Heart left ventricle (tissue), 16 donors: ENCODE measurements at regions not wholly inside any gene's neighbourhood (a gene's known extent, or its start where the extent isn't known, plus 50 kb on each side); places are given as distances from the start of the nearest gene placed in this dataset.
"Not testable (repeated sequence)": the region's sequence is repeated elsewhere in the genome, so short reads cannot be mapped to it uniquely, and the experiment has no call there.

ENCODE experiments used
- ATAC-seq, 4 donors: fragments of 200-7000 bp; cut with Tn5 transposase; one replicate each; pipeline ENCODE4 v1.9.1; 2020 to 2022; ENCODE audit warnings: moderate library complexity in 4 of 4, mild to moderate bottlenecking in 3 of 4, moderate number of reproducible peaks in 1 of 4
- DNase-seq, 5 donors: peaks; one replicate each; pipeline ENCODE4 v3.0.0-alpha.2; 2020
- H3K27ac ChIP-seq, 12 donors: fragments of 200-600 bp; sonication (generic) in 4 of 12; one replicate each; pipeline versions ENCODE4 v1.5.0 to v1.8.0; 2016 to 2022; ENCODE audit warnings: mild to moderate bottlenecking in 2 of 12
- H3K27me3 ChIP-seq, 9 donors: fragments of 200-600 bp; sonication (generic) in 2 of 9; one replicate each; pipeline versions ENCODE4 v1.5.1 to v1.8.0; 2016 to 2022; ENCODE audit warnings: mild to moderate bottlenecking in 3 of 9
- H3K36me3 ChIP-seq, 9 donors: fragments of 200-600 bp; sonication (generic) in 2 of 9; one replicate each; pipeline versions ENCODE4 v1.5.0 to v1.8.0; 2018 to 2022; ENCODE audit warnings: mild to moderate bottlenecking in 2 of 9
- H3K4me1 ChIP-seq, 12 donors: fragments of 200-600 bp; sonication (generic) in 4 of 12; one replicate each; pipeline versions ENCODE4 v1.5.0 to v1.8.0; 2016 to 2022; ENCODE audit warnings: mild to moderate bottlenecking in 3 of 12
- H3K4me3 ChIP-seq, 12 donors: fragments of 200-600 bp; sonication (generic) in 4 of 12; one replicate each; pipeline versions ENCODE4 v1.5.0 to v1.8.0; 2017 to 2022; ENCODE audit warnings: mild to moderate bottlenecking in 9 of 12, moderate library complexity in 4 of 12
- H3K9me3 ChIP-seq, 12 donors: fragments of 200-600 bp; sonication (generic) in 4 of 12; one replicate each; pipeline versions ENCODE4 v1.5.0 to v1.8.0; 2016 to 2022; ENCODE audit warnings: mild to moderate bottlenecking in 1 of 12
- CTCF ChIP-seq, 12 donors: fragments of 200-600 bp; sonication (generic) in 4 of 12; IDR thresholded peaks; one replicate each; pipeline versions ENCODE4 v1.5.0 to v1.8.0; 2018 to 2022; ENCODE audit warnings: antibody characterized with exemption in 12 of 12, mild to moderate bottlenecking in 5 of 12
- POLR2A ChIP-seq, 2 donors: fragments of 450-650 bp; IDR thresholded peaks; one replicate each; pipeline ENCODE4 v1.6.1; 2017; ENCODE audit warnings: antibody characterized with exemption in 2 of 2, mild to moderate bottlenecking in 2 of 2, moderate library complexity in 2 of 2
- WGBS, 4 donors: extraction: QIAGEN DNeasy Blood & Tissue Kit in 2 of 4; methylation state at CpG; one replicate each; pipeline versions ENCODE4 v1.1.5 to v1.1.7; 2013 to 2018; 5-methylcytosine and 5-hydroxymethylcytosine counted together
- intact Hi-C, 10 donors: fragments of 100-400 bp; cut with DNase I; formaldehyde crosslinking; loops; one replicate each; pipeline versions ENCODE4 v1.11.1 to v1.14.2; 2022
- donor health status: ischemic (EF 13 %, LVEDD 7.1; RV severe dilation, severe dysfunction).
- donor health status: healthy with polysubstance abuse.
- donor health status: DM: no; HTN: yes; CAD: no.
- donor health status: DM: no; HTN: no; CAD: no.
- donor health status: ischemic (EF 25% LVEDD 6.9; RV normal size, moderate dysfunction).
- donor health status: ischemic (EF 25% LVEDD 5.7; RV mildly dilated, moderate dysfunction).
- donor health status: healthy.
- donor health status: DM: yes; HTN: yes; CAD: no.
- donor health status: ischemic (EF 35%, LVEDD 5.7; RV mildly dilated, moderate dysfunction).
- donor health status: nonischemic (EF 11% LVEDD 7.7; RV severe dilation, severe dysfunction).
- donor health status: DM: yes; HTN: yes; CAD: no.
- donor health status: PGD.
- donor health status: ischemic (EF 29% LVEDD 5.4; RV normal size, mild dysfunction).
- donor health status: nonischemic (EF 23%, LVEDD 6.1; RV moderate dilation, normal function).

GRCh38 chr5:126682856-126683255, 82.1 kb downstream of the PHAX start:
- no peaks in the 10 kb centered on the region for H3K36me3 ChIP-seq
- H3K27ac ChIP-seq: no peak overlapping the region
- TF ChIP-seq POLR2A (IDR thresholded peaks at IDR 0.05) (no peak), CTCF (IDR thresholded peaks at IDR 0.05) (no peak)
- DNase-seq: no peak
- ATAC-seq: no peak
- peaks cover 0 to 12% (median 0%) of the 10 kb centered on the region in 9 donors for H3K27me3 ChIP-seq
- no peaks in the 10 kb centered on the region for H3K4me1 ChIP-seq
- 91 to 100% (median 96%) methylated on average over 1 of the region's 1 CpG for WGBS, 4 donors
- no peaks in the 10 kb centered on the region for H3K9me3 ChIP-seq
- intact Hi-C loops: loop anchor here in 1 of 10 donors (5.0 kb wide), 1 partner anchor 94 kb away; the partner anchor contains the start of gene LMNB1
- no peak overlapping the region for H3K4me3 ChIP-seq

GRCh38 chr5:126683912-126684311, 83.2 kb downstream of the PHAX start:
- Histone ChIP-seq H3K27me3 (peaks cover 0 to 12% (median 0%) of the 10 kb centered on the region in 9 donors), H3K27ac (no peak overlapping the region), H3K9me3 (no peaks in the 10 kb centered on the region), H3K4me3 (no peak overlapping the region), H3K36me3 (no peaks in the 10 kb centered on the region), H3K4me1 (no peaks in the 10 kb centered on the region)
- TF ChIP-seq POLR2A (IDR thresholded peaks at IDR 0.05): no peak
- no peak for TF ChIP-seq CTCF (IDR thresholded peaks at IDR 0.05)
- intact Hi-C loops: loop anchor here in 1 of 10 donors (5.0 kb wide), 1 partner anchor 93 kb away; the partner anchor contains the start of gene LMNB1
- WGBS, 4 donors: 85 to 93% (median 88%) methylated on average over 2 of the region's 2 CpGs
- DNase-seq (no peak), ATAC-seq (no peak)

- 64 to 79% (median 69%) methylated on average over 13 of the region's 13 CpGs for WGBS, 4 donors
- not testable (repeated sequence) for ATAC-seq, H3K27ac ChIP-seq, H3K4me3 ChIP-seq, H3K9me3 ChIP-seq, DNase-seq, H3K4me1 ChIP-seq, H3K36me3 ChIP-seq
- intact Hi-C loops: loop anchor here in 1 of 10 donors (5.0 kb wide), 1 partner anchor 92 kb away; the partner anchor contains the start of gene LMNB1
- peaks cover 0 to 12% (median 0%) of the 10 kb centered on the region in 9 donors for H3K27me3 ChIP-seq
Measured at GRCh38 chr5:126684656-126685442, 84.1 kb downstream of the PHAX start.

- H3K4me1 ChIP-seq: no peaks in the 10 kb centered on the region
- H3K36me3 ChIP-seq: no peaks in the 10 kb centered on the region
- 55 to 100% (median 74%) methylated on average over 1 of the region's 1 CpG for WGBS, 4 donors
- intact Hi-C loops: no loop called here
- TF ChIP-seq POLR2A (IDR thresholded peaks at IDR 0.05) (no peak), CTCF (IDR thresholded peaks at IDR 0.05) (no peak)
- no peaks in the 10 kb centered on the region for H3K9me3 ChIP-seq
- H3K27me3 ChIP-seq: peaks cover 0 to 12% (median 0%) of the 10 kb centered on the region in 9 donors
- H3K4me3 ChIP-seq: no peak overlapping the region
- ATAC-seq (no peak), DNase-seq (no peak)
- H3K27ac ChIP-seq: no peak overlapping the region
Measured at GRCh38 chr5:126686451-126687126, 85.8 kb downstream of the PHAX start.
